GM12878 (cell line): ENCODE measurements at regions not wholly inside any gene's neighbourhood (a gene's known extent, or its start where the extent isn't known, plus 50 kb on each side); places are given as distances from the start of the nearest gene placed in this dataset.

Experiments used
- ASH2L ChIP-seq: fragments of 300-600, 200-600 bp; sonication (generic); IDR thresholded peaks from 2 replicates; pipeline ENCODE4 v1.6.1; 2017; ENCODE audit warnings: low read depth, mild to moderate bottlenecking, borderline replicate concordance
- BCL11A ChIP-seq: IDR thresholded peaks from 2 replicates; pipeline ENCODE4 v1.6.1; 2011; ENCODE audit warnings: low read depth, low read length
- EED ChIP-seq: sonication (generic); IDR thresholded peaks from 2 replicates; pipeline ENCODE4 v1.6.1; 2016; ENCODE audit warnings: antibody characterized with exemption, low read depth
- EP300 ChIP-seq, 2 experiments: fragments of 150-350 bp in 1 of 2; IDR thresholded peaks; 2 replicates each; pipeline ENCODE4 v1.6.1; 2011 to 2012; ENCODE audit warnings: low read depth in 2 of 2, low read length in 2 of 2, borderline replicate concordance in 1 of 2, improper control_type of control experiment in 1 of 2, inconsistent platforms in 1 of 2; ENCODE audit not compliant: control insufficient read depth in 1 of 2
- ESRRA ChIP-seq: IDR thresholded peaks from 2 replicates; pipeline ENCODE4 v1.6.1; 2012; ENCODE audit warnings: mild to moderate bottlenecking, low read length, improper control_type of control experiment
- HDAC2 ChIP-seq: fragments of 200-600 bp; sonication (generic); IDR thresholded peaks from 2 replicates; pipeline ENCODE4 v1.6.1; 2017
- KDM1A ChIP-seq: fragments of 200-600 bp; sonication (generic); IDR thresholded peaks from 2 replicates; pipeline ENCODE4 v1.6.1; 2016; ENCODE audit warnings: borderline replicate concordance
- MTA2 ChIP-seq: fragments of 450-650 bp; IDR thresholded peaks from 2 replicates; pipeline ENCODE4 v1.6.1; 2016; ENCODE audit warnings: low read depth, mild to moderate bottlenecking, moderate library complexity
- MYB ChIP-seq: fragments of 150-350 bp; IDR thresholded peaks from 2 replicates; pipeline ENCODE4 v1.6.1; 2014; ENCODE audit warnings: mild to moderate bottlenecking, low read depth, low read length, borderline replicate concordance
- NR2C1 ChIP-seq: fragments of 450-650 bp; IDR thresholded peaks from 2 replicates; pipeline ENCODE4 v1.6.1; 2017; ENCODE audit warnings: antibody characterized with exemption, mild to moderate bottlenecking, moderate library complexity
- PAX8 ChIP-seq: fragments of 450-650 bp; IDR thresholded peaks from 2 replicates; pipeline ENCODE4 v1.6.1; 2017; ENCODE audit warnings: mild to moderate bottlenecking, moderate library complexity
- POLR2AphosphoS5 ChIP-seq: IDR thresholded peaks from 2 replicates; pipeline ENCODE4 v1.6.1; 2011; ENCODE audit warnings: mild to moderate bottlenecking, low read length, inconsistent platforms
- RAD21 ChIP-seq: IDR thresholded peaks from 2 replicates; pipeline ENCODE4 v1.6.1; 2011; ENCODE audit warnings: mild to moderate bottlenecking, low read depth, low read length, moderate library complexity; ENCODE audit not compliant: insufficient read depth
- RFX5 ChIP-seq: IDR thresholded peaks from 2 replicates; pipeline ENCODE4 v1.6.1; 2011; ENCODE audit warnings: low read depth, low read length, improper control_type of control experiment
- RUNX3 ChIP-seq: IDR thresholded peaks from 2 replicates; pipeline ENCODE4 v1.6.1; 2012; ENCODE audit warnings: low read length, inconsistent platforms
- TCF12 ChIP-seq: IDR thresholded peaks from 2 replicates; pipeline ENCODE4 v1.6.1; 2011; ENCODE audit warnings: low read depth, mild to moderate bottlenecking, low read length
- TCF3 ChIP-seq: IDR thresholded peaks from 2 replicates; pipeline ENCODE4 v1.6.1; 2012; ENCODE audit warnings: low read depth, mild to moderate bottlenecking, low read length, borderline replicate concordance; ENCODE audit not compliant: insufficient read depth
- ZNF384 ChIP-seq: IDR thresholded peaks from 2 replicates; pipeline ENCODE4 v1.6.1; 2012; ENCODE audit warnings: low read depth, mild to moderate bottlenecking, low read length, improper control_type of control experiment, borderline replicate concordance
- TF ChIP-seq, protein P1 (sequence below), 3 experiments: IDR thresholded peaks in 2 of 3; conservative IDR thresholded peaks in 1 of 3; 2 replicates each; pipeline ENCODE4 v1.5.1; 2011; ENCODE audit warnings: low read depth in 3 of 3, low read length in 3 of 3, mild to moderate bottlenecking in 3 of 3, control low read depth in 2 of 3, moderate library complexity in 2 of 3, inconsistent platforms in 1 of 3, mixed read lengths in 1 of 3; ENCODE audit not compliant: control insufficient read depth in 2 of 3, insufficient read depth in 1 of 3; ENCODE audit errors: extremely low read depth in 1 of 3
- TF ChIP-seq, protein P2 (sequence below): fragments of 450-650 bp; IDR thresholded peaks from 2 replicates; pipeline ENCODE4 v1.6.1; 2017; ENCODE audit warnings: mild to moderate bottlenecking, low read depth, inconsistent platforms; ENCODE audit not compliant: poor library complexity, severe bottlenecking
- TF ChIP-seq, protein P3 (sequence below): IDR thresholded peaks from 2 replicates; pipeline ENCODE4 v1.6.1; 2012; ENCODE audit warnings: low read depth, low read length, improper control_type of control experiment
- TF ChIP-seq, protein P4 (sequence below): fragments of 450-650 bp; IDR thresholded peaks from 2 replicates; pipeline ENCODE4 v1.6.1; 2018; ENCODE audit warnings: borderline replicate concordance, mild to moderate bottlenecking; ENCODE audit not compliant: partially characterized antibody
- TF ChIP-seq, protein P5 (sequence below): IDR thresholded peaks from 2 replicates; pipeline ENCODE4 v1.6.1; 2011; ENCODE audit warnings: low read depth, mild to moderate bottlenecking, low read length, moderate library complexity, borderline replicate concordance; ENCODE audit errors: extremely low read depth

DNA sequence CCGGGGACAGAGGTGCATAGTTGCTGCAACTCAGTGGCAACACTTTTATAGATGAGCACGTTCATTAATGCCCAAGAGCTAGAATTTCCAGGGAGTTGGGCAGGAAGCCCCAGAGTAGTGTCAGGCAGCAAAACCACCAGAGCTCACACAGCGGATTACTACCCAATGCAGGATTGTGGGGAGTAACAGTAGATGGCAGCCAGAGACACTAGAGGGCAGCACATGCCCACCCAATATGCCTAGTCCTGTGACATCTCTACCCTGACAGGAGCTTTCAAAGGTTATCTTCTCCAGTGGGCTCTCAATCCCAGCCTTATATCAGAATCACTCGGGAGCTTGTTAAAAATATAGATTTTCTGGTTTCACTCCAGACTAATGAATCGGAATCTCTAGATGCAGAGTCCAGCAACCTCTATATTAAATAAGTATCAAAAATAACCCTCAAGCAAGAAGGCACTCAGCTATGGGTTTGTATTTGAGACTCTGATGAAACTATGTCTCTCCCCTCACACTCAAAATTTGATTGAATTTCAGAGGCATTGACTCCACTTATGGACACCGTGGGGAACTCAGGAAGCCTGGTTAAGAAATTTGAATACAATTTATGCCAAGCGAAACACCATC lies 58.4 kb upstream of the PHF24 start (continued):
- TF ChIP-seq, protein P1, sequence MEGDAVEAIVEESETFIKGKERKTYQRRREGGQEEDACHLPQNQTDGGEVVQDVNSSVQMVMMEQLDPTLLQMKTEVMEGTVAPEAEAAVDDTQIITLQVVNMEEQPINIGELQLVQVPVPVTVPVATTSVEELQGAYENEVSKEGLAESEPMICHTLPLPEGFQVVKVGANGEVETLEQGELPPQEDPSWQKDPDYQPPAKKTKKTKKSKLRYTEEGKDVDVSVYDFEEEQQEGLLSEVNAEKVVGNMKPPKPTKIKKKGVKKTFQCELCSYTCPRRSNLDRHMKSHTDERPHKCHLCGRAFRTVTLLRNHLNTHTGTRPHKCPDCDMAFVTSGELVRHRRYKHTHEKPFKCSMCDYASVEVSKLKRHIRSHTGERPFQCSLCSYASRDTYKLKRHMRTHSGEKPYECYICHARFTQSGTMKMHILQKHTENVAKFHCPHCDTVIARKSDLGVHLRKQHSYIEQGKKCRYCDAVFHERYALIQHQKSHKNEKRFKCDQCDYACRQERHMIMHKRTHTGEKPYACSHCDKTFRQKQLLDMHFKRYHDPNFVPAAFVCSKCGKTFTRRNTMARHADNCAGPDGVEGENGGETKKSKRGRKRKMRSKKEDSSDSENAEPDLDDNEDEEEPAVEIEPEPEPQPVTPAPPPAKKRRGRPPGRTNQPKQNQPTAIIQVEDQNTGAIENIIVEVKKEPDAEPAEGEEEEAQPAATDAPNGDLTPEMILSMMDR (IDR thresholded peaks at IDR 0.05 in 2 of 3, conservative IDR thresholded peaks at IDR 0.05 in 1 of 3; ENCODE audit: control insufficient read depth in 2 of 3, extremely low read depth in 1 of 3, insufficient read depth in 1 of 3, low read depth in 3 of 3, low read length in 3 of 3): peak; percentile 78 to 87 (median 84)
- TF ChIP-seq KDM1A (no peak), TCF3 (no peak), BCL11A (no peak), PAX8 (no peak), TCF12 (no peak), RFX5 (no peak), POLR2AphosphoS5 (no peak), EP300 (IDR thresholded peaks at IDR 0.05; ENCODE audit: borderline replicate concordance in 1 of 2, control insufficient read depth in 1 of 2, low read depth in 2 of 2, low read length in 2 of 2) (no peak), EED (no peak), RAD21 (peak; percentile 91), RUNX3 (0 out of 2 replicates have a peak, but pooled peaks have one; percentile 16), HDAC2 (no peak), ESRRA (no peak), MTA2 (no peak), NR2C1 (no peak), ZNF384 (no peak), MYB (no peak), ASH2L (no peak)
- TF ChIP-seq, protein P2, sequence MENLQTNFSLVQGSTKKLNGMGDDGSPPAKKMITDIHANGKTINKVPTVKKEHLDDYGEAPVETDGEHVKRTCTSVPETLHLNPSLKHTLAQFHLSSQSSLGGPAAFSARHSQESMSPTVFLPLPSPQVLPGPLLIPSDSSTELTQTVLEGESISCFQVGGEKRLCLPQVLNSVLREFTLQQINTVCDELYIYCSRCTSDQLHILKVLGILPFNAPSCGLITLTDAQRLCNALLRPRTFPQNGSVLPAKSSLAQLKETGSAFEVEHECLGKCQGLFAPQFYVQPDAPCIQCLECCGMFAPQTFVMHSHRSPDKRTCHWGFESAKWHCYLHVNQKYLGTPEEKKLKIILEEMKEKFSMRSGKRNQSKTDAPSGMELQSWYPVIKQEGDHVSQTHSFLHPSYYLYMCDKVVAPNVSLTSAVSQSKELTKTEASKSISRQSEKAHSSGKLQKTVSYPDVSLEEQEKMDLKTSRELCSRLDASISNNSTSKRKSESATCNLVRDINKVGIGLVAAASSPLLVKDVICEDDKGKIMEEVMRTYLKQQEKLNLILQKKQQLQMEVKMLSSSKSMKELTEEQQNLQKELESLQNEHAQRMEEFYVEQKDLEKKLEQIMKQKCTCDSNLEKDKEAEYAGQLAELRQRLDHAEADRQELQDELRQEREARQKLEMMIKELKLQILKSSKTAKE: no peak
- TF ChIP-seq, protein P3, sequence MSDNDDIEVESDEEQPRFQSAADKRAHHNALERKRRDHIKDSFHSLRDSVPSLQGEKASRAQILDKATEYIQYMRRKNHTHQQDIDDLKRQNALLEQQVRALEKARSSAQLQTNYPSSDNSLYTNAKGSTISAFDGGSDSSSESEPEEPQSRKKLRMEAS: no peak
- TF ChIP-seq, protein P4, sequence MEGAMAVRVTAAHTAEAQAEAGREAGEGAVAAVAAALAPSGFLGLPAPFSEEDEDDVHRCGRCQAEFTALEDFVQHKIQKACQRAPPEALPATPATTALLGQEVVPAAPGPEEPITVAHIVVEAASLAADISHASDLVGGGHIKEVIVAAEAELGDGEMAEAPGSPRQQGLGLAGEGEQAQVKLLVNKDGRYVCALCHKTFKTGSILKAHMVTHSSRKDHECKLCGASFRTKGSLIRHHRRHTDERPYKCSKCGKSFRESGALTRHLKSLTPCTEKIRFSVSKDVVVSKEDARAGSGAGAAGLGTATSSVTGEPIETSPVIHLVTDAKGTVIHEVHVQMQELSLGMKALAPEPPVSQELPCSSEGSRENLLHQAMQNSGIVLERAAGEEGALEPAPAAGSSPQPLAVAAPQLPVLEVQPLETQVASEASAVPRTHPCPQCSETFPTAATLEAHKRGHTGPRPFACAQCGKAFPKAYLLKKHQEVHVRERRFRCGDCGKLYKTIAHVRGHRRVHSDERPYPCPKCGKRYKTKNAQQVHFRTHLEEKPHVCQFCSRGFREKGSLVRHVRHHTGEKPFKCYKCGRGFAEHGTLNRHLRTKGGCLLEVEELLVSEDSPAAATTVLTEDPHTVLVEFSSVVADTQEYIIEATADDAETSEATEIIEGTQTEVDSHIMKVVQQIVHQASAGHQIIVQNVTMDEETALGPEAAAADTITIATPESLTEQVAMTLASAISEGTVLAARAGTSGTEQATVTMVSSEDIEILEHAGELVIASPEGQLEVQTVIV: no peak
- TF ChIP-seq, protein P5, sequence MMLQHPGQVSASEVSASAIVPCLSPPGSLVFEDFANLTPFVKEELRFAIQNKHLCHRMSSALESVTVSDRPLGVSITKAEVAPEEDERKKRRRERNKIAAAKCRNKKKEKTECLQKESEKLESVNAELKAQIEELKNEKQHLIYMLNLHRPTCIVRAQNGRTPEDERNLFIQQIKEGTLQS: no peak
